Motor neuron (in vitro differentiated cells): ENCODE measurements at regions not wholly inside any gene's neighbourhood (a gene's known extent, or its start where the extent isn't known, plus 50 kb on each side); places are given as distances from the start of the nearest gene placed in this dataset.
"Not testable (repeated sequence)": the region's sequence is repeated elsewhere in the genome, so short reads cannot be mapped to it uniquely, and the experiment has no call there.

ENCODE experiments used
- ATAC-seq, 8 experiments: fragments of 200-7000 bp; cut with Tn5 transposase; replicated peaks in 6 of 8; 2 replicates each; pipeline ENCODE4 v1.8.0; 2021; ENCODE audit warnings: mild to moderate bottlenecking in 8 of 8, moderate library complexity in 8 of 8
- H3K27ac ChIP-seq, 2 donors: fragments of 250-450 bp; sonication (Bioruptor Pico); 2 replicates each; pipeline ENCODE4 v1.9.0; 2021; ENCODE audit warnings: antibody characterized with exemption in 2 of 2, mild to moderate bottlenecking in 2 of 2, moderate library complexity in 1 of 2
- H3K4me1 ChIP-seq, 2 donors: fragments of 250-450 bp; sonication (Bioruptor Pico); replicated peaks in 1 of 2; 2 replicates each; pipeline ENCODE4 v1.6.1; 2021; ENCODE audit warnings: antibody characterized with exemption in 2 of 2, mild to moderate bottlenecking in 2 of 2, moderate library complexity in 1 of 2
- H3K4me3 ChIP-seq, 5 donors: fragments of 250-450 bp; sonication (Bioruptor Pico); 2 replicates each; pipeline ENCODE4 v1.9.0; 2021; ENCODE audit warnings: antibody characterized with exemption in 5 of 5, mild to moderate bottlenecking in 5 of 5, moderate library complexity in 4 of 5
- WGBS, 10 experiments: fragments of 450-650 bp; shearing (Covaris generic); methylation state at CpG; one replicate each; pipeline ENCODE4 v1.0.0; 2022; 5-methylcytosine and 5-hydroxymethylcytosine counted together
- in situ Hi-C, 9 experiments: fragments of 400-800 bp; cut with MboI; loops; one replicate each; pipeline ENCODE4 v1.15.0; 2021; ENCODE audit warnings: low sequenced_read_pairs in 9 of 9, low pct_unique_long_range_greater_than_20kb in 2 of 9; ENCODE audit not compliant: unreplicated experiment in 9 of 9

DNA sequence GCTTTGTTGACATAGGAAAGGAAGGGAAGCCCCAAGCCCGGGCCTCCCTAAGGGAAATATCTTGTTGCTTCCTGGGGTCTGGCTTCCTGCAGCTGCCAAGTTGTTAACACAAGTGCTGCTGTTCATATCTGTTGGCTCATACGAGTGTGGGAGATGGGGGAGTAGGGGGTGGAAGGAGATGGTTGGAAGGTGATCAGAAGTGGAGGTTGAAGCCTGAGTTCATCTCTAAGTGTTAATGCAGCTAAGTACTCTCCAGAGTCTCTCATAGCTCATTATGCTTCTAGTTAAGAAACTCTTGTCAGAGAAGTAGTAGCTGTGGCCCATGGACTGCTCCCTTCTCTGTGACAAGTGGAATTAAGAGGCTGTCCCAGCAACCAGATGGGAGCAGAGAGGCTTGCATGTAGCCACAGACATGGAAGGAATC, 319.2 kb upstream of the SPAG17 start:
- H3K4me1 ChIP-seq, result no peaks in the 10 kb centered on the region
- WGBS, 10 experiments, result 0 to 60% (median 20%) methylated on average over 1 to 2 of the region's 2 CpGs; no CpG with 5 or more reads in 3 of the 10 experiments
- in situ Hi-C loops, result no loop called here
- no peak for ATAC-seq
- no peak overlapping the region for H3K27ac ChIP-seq
- no peak overlapping the region for H3K4me3 ChIP-seq

- in situ Hi-C loops, result no loop called here
These were observed 318.7 kb upstream of the SPAG17 start for GRCh38 chr1:118503752-118504151.

DNA sequence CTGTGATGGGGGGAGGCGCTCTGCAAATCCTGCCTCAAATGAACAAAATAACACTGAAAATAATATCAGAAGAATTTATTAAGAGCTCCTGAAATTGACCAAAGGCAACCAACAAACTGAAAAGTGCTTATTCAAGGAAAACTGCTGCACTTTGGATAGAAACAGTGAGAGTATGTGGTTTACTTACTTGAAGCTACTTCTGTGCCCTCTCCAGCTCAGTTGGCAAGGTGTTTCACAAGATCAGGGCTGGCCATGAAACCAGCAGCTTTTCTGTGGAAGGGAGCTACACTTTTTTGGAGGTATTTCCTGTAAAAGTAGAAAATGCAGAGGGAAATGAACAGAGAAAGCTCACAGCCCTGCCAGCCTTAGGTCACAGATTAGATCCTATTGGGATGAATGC, 310.0 kb upstream of the SPAG17 start:
- Histone ChIP-seq H3K27ac (no peak overlapping the region), H3K4me3 (no peak overlapping the region), H3K4me1 (no peaks in the 10 kb centered on the region)
- WGBS, 10 experiments, result 43 to 100% (median 100%) methylated on average over 1 of the region's 1 CpG; no CpG with 5 or more reads in 1 of the 10 experiments
- ATAC-seq, result no peak
- in situ Hi-C loops, result no loop called here

More at GRCh38 chr1:118503752-118504151, 318.7 kb upstream of the SPAG17 start:
- Histone ChIP-seq H3K27ac (no peak overlapping the region), H3K4me3 (no peak overlapping the region), H3K4me1 (no peaks in the 10 kb centered on the region)
- no peak for ATAC-seq

- Histone ChIP-seq H3K4me3 (no peak overlapping the region), H3K27ac (no peak overlapping the region), H3K4me1 (peaks cover 9 to 14% of the 10 kb centered on the region in 2 donors)
- ATAC-seq, result peak in 5 of 8 experiments; percentile 37 to 69 (median 60)
- in situ Hi-C loops, result no loop called here
- 0 to 100% (median 80%) methylated on average over 1 to 3 of the region's 3 CpGs; no CpG with 5 or more reads in 2 of the 10 experiments for WGBS, 10 experiments
These were observed 303.8 kb upstream of the SPAG17 start for GRCh38 chr1:118488787-118489186.

GRCh38 chr1:118487932-118488331, 302.9 kb upstream of the SPAG17 start:
- Histone ChIP-seq H3K4me1 (peaks cover 9 to 14% of the 10 kb centered on the region in 2 donors), H3K27ac (no peak overlapping the region), H3K4me3 (no peak overlapping the region)
- peak in 1 of 8 experiments; percentile 45 for ATAC-seq
- WGBS, 10 experiments, result 18 to 90% (median 53%) methylated on average over 1 to 2 of the region's 2 CpGs
- in situ Hi-C loops, result no loop called here

- H3K4me1 ChIP-seq, result peaks cover 9 to 14% of the 10 kb centered on the region in 2 donors
- no peak overlapping the region for H3K4me3 ChIP-seq
- no peak for ATAC-seq
- H3K27ac ChIP-seq, result no peak overlapping the region
- in situ Hi-C loops, result no loop called here
- WGBS, 10 experiments, result 42 to 100% (median 86%) methylated on average over 2 to 5 of the region's 5 CpGs; no CpG with 5 or more reads in 2 of the 10 experiments
These were observed 302.1 kb upstream of the SPAG17 start for GRCh38 chr1:118487091-118487490.

- 8 to 100% (median 49%) methylated on average over 1 to 7 of the region's 7 CpGs for WGBS, 10 experiments
- H3K27ac ChIP-seq, result no peak overlapping the region
- in situ Hi-C loops, result no loop called here
- no peak overlapping the region for H3K4me3 ChIP-seq
- peak in 2 of 8 experiments; percentile 63 to 68 for ATAC-seq
- peaks cover 9 to 14% of the 10 kb centered on the region in 2 donors for H3K4me1 ChIP-seq
These were observed 301.2 kb upstream of the SPAG17 start for GRCh38 chr1:118486199-118486598.

GRCh38 chr1:118485757-118486156, 300.7 kb upstream of the SPAG17 start:
- 10 to 100% (median 50%) methylated on average over 1 of the region's 1 CpG; no CpG with 5 or more reads in 1 of the 10 experiments for WGBS, 10 experiments
- Histone ChIP-seq H3K4me1 (peaks cover 9 to 14% of the 10 kb centered on the region in 2 donors), H3K27ac (no peak overlapping the region), H3K4me3 (no peak overlapping the region)
- peak in 3 of 8 experiments; percentile 22 to 90 (median 56) for ATAC-seq
- in situ Hi-C loops, result no loop called here

- peaks cover 9 to 14% of the 10 kb centered on the region in 2 donors for H3K4me1 ChIP-seq
- in situ Hi-C loops, result no loop called here
- ATAC-seq, result no peak
- no peak overlapping the region for H3K4me3 ChIP-seq
- no peak overlapping the region for H3K27ac ChIP-seq
- WGBS, 10 experiments, result 18 to 92% (median 76%) methylated on average over 1 of the region's 1 CpG; no CpG with 5 or more reads in 2 of the 10 experiments
These were observed 299.9 kb upstream of the SPAG17 start for GRCh38 chr1:118484893-118485292.

DNA sequence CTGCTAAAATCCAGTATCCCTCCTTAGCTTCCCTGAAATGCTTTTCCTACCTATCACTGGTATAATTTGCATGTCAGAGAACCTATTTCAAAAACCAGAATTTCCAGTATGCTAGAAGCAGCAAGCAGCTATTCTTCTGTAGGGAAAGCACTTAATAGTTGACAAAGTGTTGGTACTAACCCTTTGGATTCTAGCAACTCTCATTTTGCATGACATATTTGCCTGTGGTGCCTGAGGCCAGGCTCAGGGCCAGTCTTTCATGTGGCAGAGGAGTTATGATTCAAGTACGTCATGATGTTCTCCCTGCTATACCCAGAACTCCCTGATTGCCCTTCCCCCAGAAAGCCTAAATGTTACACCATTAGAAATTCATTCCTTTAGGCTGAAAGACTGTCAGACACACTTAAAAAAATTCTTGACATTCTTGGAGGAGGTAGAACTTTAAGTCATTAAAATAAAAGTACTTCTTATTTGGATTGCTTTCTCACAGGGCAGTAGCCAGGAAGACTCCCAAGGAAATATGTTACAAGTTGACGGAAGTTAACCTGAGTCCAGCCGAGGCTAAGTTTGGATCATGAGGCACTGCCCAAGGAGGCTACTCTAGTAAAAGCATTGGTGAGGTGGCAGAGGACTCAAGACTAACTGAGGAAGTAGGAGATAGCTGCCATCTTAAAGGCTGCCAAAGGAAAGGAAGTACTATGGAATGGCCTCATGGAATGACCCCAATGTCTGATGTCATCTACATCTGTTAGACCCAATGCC, 298.4 kb upstream of the SPAG17 start:
- H3K4me1 ChIP-seq, result peaks cover 9 to 10% of the 10 kb centered on the region in 2 donors
- no peak overlapping the region for H3K4me3 ChIP-seq
- 25 to 100% (median 79%) methylated on average over 1 to 3 of the region's 3 CpGs; no CpG with 5 or more reads in 2 of the 10 experiments for WGBS, 10 experiments
- ATAC-seq, result peak in 1 of 8 experiments; percentile 57
- H3K27ac ChIP-seq, result no peak overlapping the region
- in situ Hi-C loops, result no loop called here

- no peak for ATAC-seq
- no peak overlapping the region for H3K27ac ChIP-seq
- H3K4me1 ChIP-seq, result peaks cover 5% of the 10 kb centered on the region in 2 donors
- in situ Hi-C loops, result no loop called here
- 0 to 92% (median 80%) methylated on average over 1 to 2 of the region's 2 CpGs; no CpG with 5 or more reads in 1 of the 10 experiments for WGBS, 10 experiments
- H3K4me3 ChIP-seq, result no peak overlapping the region
These were observed 296.1 kb upstream of the SPAG17 start for GRCh38 chr1:118481126-118481525.

DNA sequence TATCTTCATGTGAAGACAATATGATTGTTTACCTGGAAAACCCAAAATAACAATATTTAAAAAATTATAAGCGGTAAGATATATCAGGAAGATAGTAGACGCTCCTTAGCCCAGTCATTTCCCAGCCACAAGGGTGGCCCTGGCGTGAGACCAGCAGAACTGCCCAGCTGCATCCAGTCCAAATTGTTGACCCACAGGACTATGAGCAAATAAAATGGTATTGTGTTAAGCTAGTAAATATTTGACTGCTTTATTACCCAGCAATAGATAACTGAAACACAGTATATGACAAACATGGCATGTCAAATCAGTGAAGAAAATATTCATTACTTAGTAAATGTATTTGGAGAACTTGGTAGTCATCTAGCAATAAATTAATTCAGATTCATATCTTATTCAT, 294.3 kb upstream of the SPAG17 start:
- in situ Hi-C loops, result no loop called here
- 39 to 100% (median 88%) methylated on average over 2 to 3 of the region's 3 CpGs; no CpG with 5 or more reads in 1 of the 10 experiments for WGBS, 10 experiments
- Histone ChIP-seq H3K4me1 (no peaks in the 10 kb centered on the region), H3K27ac (no peak overlapping the region), H3K4me3 (no peak overlapping the region)
- ATAC-seq, result no peak

GRCh38 chr1:118473825-118474224, 288.8 kb upstream of the SPAG17 start:
- H3K4me1 ChIP-seq, result no peaks in the 10 kb centered on the region
- 10 to 89% (median 72%) methylated on average over 3 to 4 of the region's 4 CpGs for WGBS, 10 experiments
- no peak overlapping the region for H3K27ac ChIP-seq
- H3K4me3 ChIP-seq, result no peak overlapping the region
- in situ Hi-C loops, result no loop called here
- no peak for ATAC-seq

- WGBS, 10 experiments, result 59 to 100% (median 92%) methylated on average over 1 to 8 of the region's 8 CpGs
- in situ Hi-C loops, ATAC-seq: not testable (repeated sequence)
These were observed 279.4 kb upstream of the SPAG17 start for GRCh38 chr1:118464460-118464859.

More at GRCh38 chr1:118464460-118464859, 279.4 kb upstream of the SPAG17 start:
- H3K4me1 ChIP-seq, H3K4me3 ChIP-seq, H3K27ac ChIP-seq: not testable (repeated sequence)
